AG04449 (cell line): ENCODE measurements at regions not wholly inside any gene's neighbourhood (a gene's known extent, or its start where the extent isn't known, plus 50 kb on each side); places are given as distances from the start of the nearest gene placed in this dataset.

ENCODE experiments used
- CTCF ChIA-PET: fragments of 350-600 bp; formaldehyde crosslinking; extraction: SDS; loops from one replicate; lab custom pipeline; 2021; ENCODE audit warnings: antibody characterized with exemption; lab: Yijun Ruan, JAX
- POLR2A ChIA-PET: fragments of 400-600, 350-600 bp; formaldehyde crosslinking; extraction: SDS; loops from one replicate; lab custom pipeline; 2020; ENCODE audit warnings: antibody characterized with exemption, inconsistent platforms; lab: Yijun Ruan, JAX
- DNase-seq: peaks from one replicate; pipeline ENCODE4 v3.0.0-alpha.2; 2010; ENCODE audit warnings: low read depth, low spot score
- H3K4me3 ChIP-seq: 2 replicates; pipeline ENCODE4 v1.5.1; 2011; ENCODE audit warnings: low read depth, mild to moderate bottlenecking, control low read depth, low read length
- CTCF ChIP-seq: IDR thresholded peaks from one replicate; pipeline ENCODE4 v1.5.1; 2011; ENCODE audit warnings: mild to moderate bottlenecking, moderate library complexity, low read length, control low read depth, inconsistent platforms; ENCODE audit not compliant: insufficient read depth; ENCODE audit errors: missing control alignments

- CTCF ChIA-PET, result no interaction called here
- no peak overlapping the region for H3K4me3 ChIP-seq
- POLR2A ChIA-PET, result no interaction called here
- no peak for TF ChIP-seq CTCF
- DNase-seq, result no peak
Measured at GRCh38 chr10:64637939-64638338, 1116.7 kb downstream of the REEP3 start.

GRCh38 chr10:64648915-64649314, 1127.7 kb downstream of the REEP3 start:
- no peak for TF ChIP-seq CTCF
- no peak for DNase-seq
- POLR2A ChIA-PET, result no interaction called here
- H3K4me3 ChIP-seq, result no peak overlapping the region
- CTCF ChIA-PET, result no interaction called here

GRCh38 chr10:64658528-64658927, 1137.3 kb downstream of the REEP3 start:
- H3K4me3 ChIP-seq, result no peak overlapping the region
- no peak for DNase-seq
- POLR2A ChIA-PET, result no interaction called here
- no peak for TF ChIP-seq CTCF
- CTCF ChIA-PET, result no interaction called here

GRCh38 chr10:64659311-64659710, 1138.1 kb downstream of the REEP3 start:
- ChIA-PET CTCF (no interaction called here), POLR2A (no interaction called here)
- no peak overlapping the region for H3K4me3 ChIP-seq
- DNase-seq, result no peak
- TF ChIP-seq CTCF, result no peak

- ChIA-PET POLR2A (no interaction called here), CTCF (no interaction called here)
- no peak for TF ChIP-seq CTCF
- H3K4me3 ChIP-seq, result no peak overlapping the region
- no peak for DNase-seq
Measured at GRCh38 chr10:64682043-64682442, 1160.8 kb downstream of the REEP3 start.

- no peak for TF ChIP-seq CTCF
- ChIA-PET POLR2A (no interaction called here), CTCF (no interaction called here)
- DNase-seq, result no peak
- no peak overlapping the region for H3K4me3 ChIP-seq
Measured at GRCh38 chr10:64690194-64690593, 1169.0 kb downstream of the REEP3 start.
